Pancreas (tissue), 10 donors: ENCODE measurements at regions not wholly inside any gene's neighbourhood (a gene's known extent, or its start where the extent isn't known, plus 50 kb on each side); places are given as distances from the start of the nearest gene placed in this dataset.

Experiments used
- ATAC-seq, 4 donors: fragments of 200-7000 bp; cut with Tn5 transposase; one replicate each; pipeline versions ENCODE4 v1.8.0 to v1.9.1; 2020; ENCODE audit warnings: mild to moderate bottlenecking in 4 of 4, moderate library complexity in 4 of 4
- DNase-seq, 6 donors: peaks; one replicate each; pipeline ENCODE4 v3.0.0-alpha.2; 2020
- FAIRE-seq: peaks from 2 replicates; lab custom pipeline; 2012; peaks lifted over from hg19 to GRCh38; lab: Jason Lieb, UNC
- H3K27ac ChIP-seq, 4 donors: fragments of 200-600 bp; sonication (generic); 1 replicate in 3 of 4; 2 replicates in 1 of 4; pipeline versions ENCODE4 v1.5.0 to v1.8.0; 2020
- H3K27me3 ChIP-seq, 4 donors: fragments of 200-600 bp; one replicate each; pipeline ENCODE4 v1.8.0; 2021
- H3K36me3 ChIP-seq, 3 donors: fragments of 200-600 bp; sonication (generic) in 1 of 3; one replicate each; pipeline versions ENCODE4 v1.5.0 to v1.8.0; 2020 to 2021
- H3K4me1 ChIP-seq, 3 donors: fragments of 200-600 bp; one replicate each; pipeline ENCODE4 v1.8.0; 2021
- H3K4me3 ChIP-seq, 4 donors: fragments of 200-600 bp; sonication (generic) in 2 of 4; one replicate each; pipeline versions ENCODE4 v1.5.0 to v1.8.0; 2020 to 2021
- H3K9me3 ChIP-seq, 4 donors: fragments of 200-600 bp; one replicate each; pipeline ENCODE4 v1.8.0; 2021
- CTCF ChIP-seq, 4 donors: fragments of 200-600 bp; sonication (generic) in 3 of 4; IDR thresholded peaks; one replicate each; pipeline versions ENCODE4 v1.5.0 to v1.8.0; 2021; ENCODE audit warnings: antibody characterized with exemption in 4 of 4
- WGBS, 2 donors: extraction: QIAGEN DNeasy Blood & Tissue Kit; methylation state at CpG; one replicate each; pipeline ENCODE4 v1.1.7; 2013; 5-methylcytosine and 5-hydroxymethylcytosine counted together
- intact Hi-C, 3 donors: fragments of 100-400 bp; cut with DNase I; formaldehyde crosslinking; loops; one replicate each; pipeline versions ENCODE4 v1.11.1 to v1.14.2; 2022
- donor health status: healthy with polysubstance abuse.
- donor health status: DM: no; HTN: no; CAD: no; lungs with moderate emphysema.
- donor health status: DM: no; HTN: no; CAD: no.
- donor health status: control.
- donor health status: control.
- donor health status: Bipolar disorder and iron deficiency.
- donor health status: DM: yes; HTN: yes; CAD: no.
- donor health status: DM: no; HTN: no; CAD: no.
- donor health status: DM: no; HTN: no; CAD: no.
- donor health status: DM: yes; HTN: yes; CAD: no.

GRCh38 chrX:125424536-125424935, 104.9 kb downstream of the TEX13C start:
- no peaks in the 10 kb centered on the region for H3K9me3 ChIP-seq
- DNase-seq = no peak
- no peak for ATAC-seq
- H3K27me3 ChIP-seq = no peaks in the 10 kb centered on the region
- H3K4me3 ChIP-seq = no peak overlapping the region
- intact Hi-C loops = no loop called here
- H3K4me1 ChIP-seq = no peaks in the 10 kb centered on the region
- no peaks in the 10 kb centered on the region for H3K36me3 ChIP-seq
- no peak overlapping the region for H3K27ac ChIP-seq
- TF ChIP-seq CTCF (IDR thresholded peaks at IDR 0.05) = no peak
- FAIRE-seq = no peak
- 26 to 33% methylated on average over 1 of the region's 1 CpG for WGBS, 2 donors

DNA sequence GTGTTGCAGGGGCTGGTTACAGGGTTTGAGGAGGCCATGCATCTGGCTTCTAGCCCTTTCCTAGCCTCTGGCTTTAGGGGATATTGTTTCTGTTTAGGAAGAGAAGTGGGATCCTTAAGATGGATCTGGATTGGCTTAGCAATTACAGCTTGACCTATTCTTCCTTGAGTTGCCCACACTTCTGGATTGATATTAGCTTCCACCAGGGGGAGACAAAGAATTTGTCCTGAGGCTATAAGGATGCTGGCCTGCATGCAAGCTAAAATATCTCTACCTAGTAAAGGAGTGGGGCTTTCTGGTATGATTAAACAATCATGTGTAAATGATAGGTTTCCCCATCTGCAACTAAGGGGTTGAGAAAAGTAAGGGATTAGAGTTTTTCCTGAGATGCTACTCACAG, 117.2 kb downstream of the TEX13C start:
- intact Hi-C loops = no loop called here
- no peaks in the 10 kb centered on the region for H3K4me1 ChIP-seq
- ATAC-seq (no peak), FAIRE-seq (no peak), DNase-seq (no peak)
- no peaks in the 10 kb centered on the region for H3K36me3 ChIP-seq
- no peak overlapping the region for H3K4me3 ChIP-seq
- peak in 1 of 4 donors; percentile 18 for TF ChIP-seq CTCF (IDR thresholded peaks at IDR 0.05)
- no peaks in the 10 kb centered on the region for H3K9me3 ChIP-seq
- H3K27ac ChIP-seq = no peak overlapping the region
- H3K27me3 ChIP-seq = no peaks in the 10 kb centered on the region

- H3K4me3 ChIP-seq = no peak overlapping the region
- ATAC-seq (no peak), DNase-seq (no peak), FAIRE-seq (no peak)
- no peak overlapping the region for H3K27ac ChIP-seq
- H3K4me1 ChIP-seq = no peaks in the 10 kb centered on the region
- no peaks in the 10 kb centered on the region for H3K36me3 ChIP-seq
- 46% methylated on average over 3 of the region's 3 CpGs for WGBS, 2 donors
- TF ChIP-seq CTCF (IDR thresholded peaks at IDR 0.05) = no peak
- no peaks in the 10 kb centered on the region for H3K27me3 ChIP-seq
- intact Hi-C loops = no loop called here
- no peaks in the 10 kb centered on the region for H3K9me3 ChIP-seq
These were observed 119.7 kb downstream of the TEX13C start for GRCh38 chrX:125439194-125439849.

GRCh38 chrX:125444659-125445058, 125.0 kb downstream of the TEX13C start:
- no peak overlapping the region for H3K27ac ChIP-seq
- H3K4me3 ChIP-seq = no peak overlapping the region
- 52 to 60% methylated on average over 1 of the region's 1 CpG for WGBS, 2 donors
- no peaks in the 10 kb centered on the region for H3K9me3 ChIP-seq
- DNase-seq (no peak), FAIRE-seq (no peak), ATAC-seq (no peak)
- intact Hi-C loops = no loop called here
- no peaks in the 10 kb centered on the region for H3K4me1 ChIP-seq
- no peak for TF ChIP-seq CTCF (IDR thresholded peaks at IDR 0.05)
- H3K36me3 ChIP-seq = no peaks in the 10 kb centered on the region
- no peaks in the 10 kb centered on the region for H3K27me3 ChIP-seq

GRCh38 chrX:125475482-125475881, 155.8 kb downstream of the TEX13C start:
- FAIRE-seq (peak; percentile 94), ATAC-seq (no peak), DNase-seq (no peak)
- Histone ChIP-seq H3K36me3 (no peaks in the 10 kb centered on the region), H3K27ac (no peak overlapping the region), H3K9me3 (no peaks in the 10 kb centered on the region), H3K4me1 (no peaks in the 10 kb centered on the region), H3K27me3 (no peaks in the 10 kb centered on the region), H3K4me3 (no peak overlapping the region)
- no peak for TF ChIP-seq CTCF (IDR thresholded peaks at IDR 0.05)
- intact Hi-C loops = no loop called here
